ENCODE measurements at regions not wholly inside any gene's neighbourhood (a gene's known extent, or its start where the extent isn't known, plus 50 kb on each side); places are given as distances from the start of the nearest gene placed in this dataset.

- DNase-seq: no peak
Observed at GRCh38 chr10:78950656-78951587, 117.8 kb upstream of the ZMIZ1 start.

- no peak for DNase-seq
Observed at GRCh38 chr10:78952030-78952429, 116.7 kb upstream of the ZMIZ1 start.

GRCh38 chr10:78952686-78953085 lies 116.1 kb upstream of the ZMIZ1 start:
- no peak for DNase-seq

GRCh38 chr10:78953113-78953798 lies 115.5 kb upstream of the ZMIZ1 start:
- peak; percentile 57 for DNase-seq

GRCh38 chr10:78953799-78954297 lies 114.9 kb upstream of the ZMIZ1 start:
- DNase-seq: no peak

- DNase-seq: no peak
Observed at GRCh38 chr10:78954689-78955088, 114.1 kb upstream of the ZMIZ1 start.

- DNase-seq: no peak
Observed at GRCh38 chr10:78955206-78955605, 113.6 kb upstream of the ZMIZ1 start.

GRCh38 chr10:78956391-78956790 lies 112.4 kb upstream of the ZMIZ1 start:
- no peak for DNase-seq

GRCh38 chr10:78957471-78958039 lies 111.2 kb upstream of the ZMIZ1 start:
- DNase-seq: no peak

GRCh38 chr10:78959217-78959923 lies 109.4 kb upstream of the ZMIZ1 start:
- no peak for DNase-seq

- DNase-seq: no peak
Observed at GRCh38 chr10:78959924-78960285, 108.9 kb upstream of the ZMIZ1 start.

GRCh38 chr10:78960316-78960800 lies 108.4 kb upstream of the ZMIZ1 start:
- DNase-seq: no peak

- no peak for DNase-seq
Observed at GRCh38 chr10:78961760-78962159, 107.0 kb upstream of the ZMIZ1 start.

GRCh38 chr10:78963074-78964034 lies 105.4 kb upstream of the ZMIZ1 start:
- no peak for DNase-seq

- no peak for DNase-seq
Observed at GRCh38 chr10:78964274-78964951, 104.4 kb upstream of the ZMIZ1 start.

- peak; percentile 56 for DNase-seq
Observed at GRCh38 chr10:78964952-78965633, 103.7 kb upstream of the ZMIZ1 start.

- DNase-seq: no peak
Observed at GRCh38 chr10:78966182-78966787, 102.5 kb upstream of the ZMIZ1 start.

- DNase-seq: no peak
Observed at GRCh38 chr10:78966844-78967488, 101.8 kb upstream of the ZMIZ1 start.
